GM12872 (cell line): ENCODE measurements at regions not wholly inside any gene's neighbourhood (a gene's known extent, or its start where the extent isn't known, plus 50 kb on each side); places are given as distances from the start of the nearest gene placed in this dataset.

Source experiments
- CTCF ChIP-seq: IDR thresholded peaks from 3 replicates; pipeline ENCODE4 v1.5.1; 2011; ENCODE audit warnings: low read depth, mild to moderate bottlenecking, low read length, moderate library complexity; ENCODE audit not compliant: insufficient read depth

GRCh38 chrX:30151964-30152363 lies 63.4 kb upstream of the MAGEB2 start:
- no peak for TF ChIP-seq CTCF

- TF ChIP-seq CTCF = no peak
Observed at GRCh38 chrX:30153175-30153880, 62.0 kb upstream of the MAGEB2 start.

GRCh38 chrX:30153881-30154260 lies 61.5 kb upstream of the MAGEB2 start:
- TF ChIP-seq CTCF = no peak

GRCh38 chrX:30156009-30156408 lies 59.4 kb upstream of the MAGEB2 start:
- TF ChIP-seq CTCF = no peak

- TF ChIP-seq CTCF = no peak
Observed at GRCh38 chrX:30156880-30157560, 58.3 kb upstream of the MAGEB2 start.

GRCh38 chrX:30161043-30161442 lies 54.3 kb upstream of the MAGEB2 start:
- TF ChIP-seq CTCF = no peak
